GM23338 (cell line): ENCODE measurements at regions not wholly inside any gene's neighbourhood (a gene's known extent, or its start where the extent isn't known, plus 50 kb on each side); places are given as distances from the start of the nearest gene placed in this dataset.
"Not testable (repeated sequence)": the region's sequence is repeated elsewhere in the genome, so short reads cannot be mapped to it uniquely, and the experiment has no call there.

Source experiments
- ATAC-seq: fragments of 200-7000 bp; cut with Tn5 transposase; 3 replicates; pipeline ENCODE4 v1.9.1; 2020
- DNase-seq: peaks from one replicate; pipeline ENCODE4 v3.0.0-alpha.2; 2015; ENCODE audit warnings: low spot score
- H2AFZ ChIP-seq: fragments of 200-600 bp; sonication (generic); 2 replicates; pipeline ENCODE4 v1.8.0; 2016; ENCODE audit warnings: antibody characterized with exemption, mild to moderate bottlenecking, moderate library complexity
- H3F3A ChIP-seq: fragments of 200-600 bp; sonication (generic); replicated peaks from 2 replicates; pipeline ENCODE4 v1.8.0; 2017; ENCODE audit warnings: antibody characterized with exemption, mixed run types, low read depth
- H3K27ac ChIP-seq: fragments of 200-600 bp; sonication (generic); 2 replicates; pipeline ENCODE4 v1.6.1; 2016; ENCODE audit warnings: low read depth
- H3K27me3 ChIP-seq: fragments of 200-600 bp; sonication (generic); 2 replicates; pipeline ENCODE4 v1.8.0; 2016; ENCODE audit warnings: mild to moderate bottlenecking, mixed run types, moderate library complexity; ENCODE audit not compliant: insufficient read depth
- H3K36me3 ChIP-seq: fragments of 200-600 bp; sonication (generic); 2 replicates; pipeline ENCODE4 v1.8.0; 2016; ENCODE audit warnings: mild to moderate bottlenecking; ENCODE audit not compliant: insufficient read depth
- H3K4me1 ChIP-seq: fragments of 200-600 bp; sonication (generic); 2 replicates; pipeline ENCODE4 v1.8.0; 2016; ENCODE audit warnings: mild to moderate bottlenecking, moderate library complexity; ENCODE audit not compliant: insufficient read depth
- H3K4me2 ChIP-seq: fragments of 200-600 bp; sonication (generic); 2 replicates; pipeline ENCODE4 v1.7.1; 2017; ENCODE audit warnings: mixed run types
- H3K4me3 ChIP-seq: fragments of 200-600 bp; sonication (generic); 2 replicates; pipeline ENCODE4 v1.6.1; 2016; ENCODE audit warnings: mixed run types
- H3K79me2 ChIP-seq: fragments of 200-600 bp; sonication (generic); replicated peaks from 2 replicates; pipeline ENCODE4 v1.8.0; 2017; ENCODE audit warnings: mild to moderate bottlenecking; ENCODE audit not compliant: insufficient read depth
- H3K9me2 ChIP-seq: fragments of 200-600 bp; sonication (generic); 2 replicates; pipeline ENCODE4 v1.8.0; 2017; ENCODE audit not compliant: insufficient read depth
- H4K20me1 ChIP-seq: fragments of 200-600 bp; sonication (generic); replicated peaks from 2 replicates; pipeline ENCODE4 v1.8.0; 2017; ENCODE audit warnings: mild to moderate bottlenecking; ENCODE audit not compliant: insufficient read depth
- H3K27ac Mint-ChIP-seq: 2 replicates; pipeline ENCODE4 v1.8.0; 2020; ENCODE audit warnings: inconsistent platforms, mild to moderate bottlenecking, moderate library complexity, mixed read lengths
- H3K27me3 Mint-ChIP-seq: 3 replicates; pipeline ENCODE4 v1.8.0; 2022; ENCODE audit warnings: low read depth, mild to moderate bottlenecking, moderate library complexity, mixed read lengths, inconsistent platforms; ENCODE audit not compliant: insufficient read depth, poor library complexity
- H3K36me3 Mint-ChIP-seq: 3 replicates; pipeline ENCODE4 v1.8.0; 2021; ENCODE audit warnings: low read depth, mild to moderate bottlenecking, inconsistent platforms, moderate library complexity, mixed read lengths
- H3K4me1 Mint-ChIP-seq: 3 replicates; pipeline ENCODE4 v1.8.0; 2020; ENCODE audit warnings: mild to moderate bottlenecking, inconsistent platforms, mixed read lengths
- H3K4me3 Mint-ChIP-seq: 3 replicates; pipeline ENCODE4 v1.8.0; 2021; ENCODE audit warnings: moderate library complexity, mild to moderate bottlenecking, inconsistent platforms, mixed read lengths
- H3K9me3 Mint-ChIP-seq: 3 replicates; pipeline ENCODE4 v1.8.0; 2020; ENCODE audit warnings: moderate library complexity, mild to moderate bottlenecking, inconsistent platforms, mixed read lengths
- CREB1 ChIP-seq: fragments of 250-450 bp; sonication (Bioruptor Pico); IDR thresholded peaks from 2 replicates; pipeline ENCODE4 v1.5.0; 2020; ENCODE audit warnings: low read depth, mild to moderate bottlenecking, moderate library complexity
- EZH2 ChIP-seq: fragments of 200-600 bp; sonication (generic); IDR thresholded peaks from one replicate; pipeline ENCODE4 v1.8.0; 2017; ENCODE audit warnings: antibody characterized with exemption, mild to moderate bottlenecking, low read depth; ENCODE audit not compliant: unreplicated experiment
- EZH2phosphoT487 ChIP-seq: fragments of 200-600 bp; sonication (generic); IDR thresholded peaks from one replicate; pipeline ENCODE4 v1.8.1; 2018; ENCODE audit warnings: antibody characterized with exemption; ENCODE audit not compliant: unreplicated experiment
- NANOG ChIP-seq: IDR thresholded peaks from 2 replicates; pipeline ENCODE4 v1.6.1; 2016; ENCODE audit warnings: antibody characterized with exemption, borderline replicate concordance
- POLR2AphosphoS5 ChIP-seq: IDR thresholded peaks from 2 replicates; pipeline ENCODE4 v1.6.1; 2016; ENCODE audit warnings: antibody characterized with exemption, low read depth
- REST ChIP-seq: IDR thresholded peaks from one replicate; pipeline ENCODE4 v1.6.1; 2018; ENCODE audit warnings: antibody characterized with exemption; ENCODE audit not compliant: unreplicated experiment
- STAT1 ChIP-seq: IDR thresholded peaks from one replicate; pipeline ENCODE4 v1.6.1; 2016; ENCODE audit warnings: antibody characterized with exemption; ENCODE audit not compliant: unreplicated experiment
- ZNF114 ChIP-seq: fragments of 250-450 bp; sonication (Bioruptor Pico); IDR thresholded peaks from 2 replicates; pipeline ENCODE4 v1.5.0; 2020; ENCODE audit warnings: mild to moderate bottlenecking, moderate library complexity
- ZNF331 ChIP-seq: fragments of 250-450 bp; sonication (Bioruptor Pico); IDR thresholded peaks from 2 replicates; pipeline ENCODE4 v1.5.0; 2020; ENCODE audit warnings: low read depth, mild to moderate bottlenecking, moderate library complexity
- TF ChIP-seq, protein P1 (sequence below), 2 experiments: fragments of 200-600 bp in 1 of 2; sonication (generic) in 1 of 2; conservative IDR thresholded peaks; 2 replicates each; pipeline versions ENCODE4 v1.5.1 to v1.6.1; 2016 to 2017; ENCODE audit warnings: antibody characterized with exemption in 2 of 2, low read depth in 2 of 2, mild to moderate bottlenecking in 2 of 2, moderate library complexity in 1 of 2
- TF ChIP-seq, protein P2 (sequence below): fragments of 250-450 bp; sonication (Bioruptor Pico); IDR thresholded peaks from 2 replicates; pipeline ENCODE4 v1.5.0; 2020; ENCODE audit warnings: mild to moderate bottlenecking, moderate library complexity

- Histone ChIP-seq H3K4me1 (peaks cover 11% of the 10 kb centered on the region; the same call in 1 of the 2 replicates), H3K36me3 (0 out of 2 replicates have a peak, but pooled peaks cover 9% of the 10 kb centered on the region), H3K27me3 (no peaks in the 10 kb centered on the region), H3K4me3 (no peak overlapping the region), H3K4me2 (no peak overlapping the region), H3F3A (no peaks in the 10 kb centered on the region), H4K20me1 (no peaks in the 10 kb centered on the region), H2AFZ (no peak overlapping the region), H3K9me2 (no peaks in the 10 kb centered on the region), H3K27ac (no peak overlapping the region), H3K79me2 (no peaks in the 10 kb centered on the region)
- H3K4me3 Mint-ChIP-seq: no peak overlapping the region
- TF ChIP-seq REST: no peak
- no peak for TF ChIP-seq NANOG
- no peak for TF ChIP-seq CREB1
- no peak for TF ChIP-seq POLR2AphosphoS5
- no peak for TF ChIP-seq STAT1
- TF ChIP-seq, protein P1, sequence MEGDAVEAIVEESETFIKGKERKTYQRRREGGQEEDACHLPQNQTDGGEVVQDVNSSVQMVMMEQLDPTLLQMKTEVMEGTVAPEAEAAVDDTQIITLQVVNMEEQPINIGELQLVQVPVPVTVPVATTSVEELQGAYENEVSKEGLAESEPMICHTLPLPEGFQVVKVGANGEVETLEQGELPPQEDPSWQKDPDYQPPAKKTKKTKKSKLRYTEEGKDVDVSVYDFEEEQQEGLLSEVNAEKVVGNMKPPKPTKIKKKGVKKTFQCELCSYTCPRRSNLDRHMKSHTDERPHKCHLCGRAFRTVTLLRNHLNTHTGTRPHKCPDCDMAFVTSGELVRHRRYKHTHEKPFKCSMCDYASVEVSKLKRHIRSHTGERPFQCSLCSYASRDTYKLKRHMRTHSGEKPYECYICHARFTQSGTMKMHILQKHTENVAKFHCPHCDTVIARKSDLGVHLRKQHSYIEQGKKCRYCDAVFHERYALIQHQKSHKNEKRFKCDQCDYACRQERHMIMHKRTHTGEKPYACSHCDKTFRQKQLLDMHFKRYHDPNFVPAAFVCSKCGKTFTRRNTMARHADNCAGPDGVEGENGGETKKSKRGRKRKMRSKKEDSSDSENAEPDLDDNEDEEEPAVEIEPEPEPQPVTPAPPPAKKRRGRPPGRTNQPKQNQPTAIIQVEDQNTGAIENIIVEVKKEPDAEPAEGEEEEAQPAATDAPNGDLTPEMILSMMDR (conservative IDR thresholded peaks at IDR 0.05; ENCODE audit: low read depth in 2 of 2): no peak
- no peak for TF ChIP-seq ZNF114 (CRISPR knock-in tag)
- no peak for TF ChIP-seq EZH2
- TF ChIP-seq EZH2phosphoT487: no peak
- TF ChIP-seq ZNF331 (CRISPR knock-in tag): no peak
- TF ChIP-seq, protein P2, sequence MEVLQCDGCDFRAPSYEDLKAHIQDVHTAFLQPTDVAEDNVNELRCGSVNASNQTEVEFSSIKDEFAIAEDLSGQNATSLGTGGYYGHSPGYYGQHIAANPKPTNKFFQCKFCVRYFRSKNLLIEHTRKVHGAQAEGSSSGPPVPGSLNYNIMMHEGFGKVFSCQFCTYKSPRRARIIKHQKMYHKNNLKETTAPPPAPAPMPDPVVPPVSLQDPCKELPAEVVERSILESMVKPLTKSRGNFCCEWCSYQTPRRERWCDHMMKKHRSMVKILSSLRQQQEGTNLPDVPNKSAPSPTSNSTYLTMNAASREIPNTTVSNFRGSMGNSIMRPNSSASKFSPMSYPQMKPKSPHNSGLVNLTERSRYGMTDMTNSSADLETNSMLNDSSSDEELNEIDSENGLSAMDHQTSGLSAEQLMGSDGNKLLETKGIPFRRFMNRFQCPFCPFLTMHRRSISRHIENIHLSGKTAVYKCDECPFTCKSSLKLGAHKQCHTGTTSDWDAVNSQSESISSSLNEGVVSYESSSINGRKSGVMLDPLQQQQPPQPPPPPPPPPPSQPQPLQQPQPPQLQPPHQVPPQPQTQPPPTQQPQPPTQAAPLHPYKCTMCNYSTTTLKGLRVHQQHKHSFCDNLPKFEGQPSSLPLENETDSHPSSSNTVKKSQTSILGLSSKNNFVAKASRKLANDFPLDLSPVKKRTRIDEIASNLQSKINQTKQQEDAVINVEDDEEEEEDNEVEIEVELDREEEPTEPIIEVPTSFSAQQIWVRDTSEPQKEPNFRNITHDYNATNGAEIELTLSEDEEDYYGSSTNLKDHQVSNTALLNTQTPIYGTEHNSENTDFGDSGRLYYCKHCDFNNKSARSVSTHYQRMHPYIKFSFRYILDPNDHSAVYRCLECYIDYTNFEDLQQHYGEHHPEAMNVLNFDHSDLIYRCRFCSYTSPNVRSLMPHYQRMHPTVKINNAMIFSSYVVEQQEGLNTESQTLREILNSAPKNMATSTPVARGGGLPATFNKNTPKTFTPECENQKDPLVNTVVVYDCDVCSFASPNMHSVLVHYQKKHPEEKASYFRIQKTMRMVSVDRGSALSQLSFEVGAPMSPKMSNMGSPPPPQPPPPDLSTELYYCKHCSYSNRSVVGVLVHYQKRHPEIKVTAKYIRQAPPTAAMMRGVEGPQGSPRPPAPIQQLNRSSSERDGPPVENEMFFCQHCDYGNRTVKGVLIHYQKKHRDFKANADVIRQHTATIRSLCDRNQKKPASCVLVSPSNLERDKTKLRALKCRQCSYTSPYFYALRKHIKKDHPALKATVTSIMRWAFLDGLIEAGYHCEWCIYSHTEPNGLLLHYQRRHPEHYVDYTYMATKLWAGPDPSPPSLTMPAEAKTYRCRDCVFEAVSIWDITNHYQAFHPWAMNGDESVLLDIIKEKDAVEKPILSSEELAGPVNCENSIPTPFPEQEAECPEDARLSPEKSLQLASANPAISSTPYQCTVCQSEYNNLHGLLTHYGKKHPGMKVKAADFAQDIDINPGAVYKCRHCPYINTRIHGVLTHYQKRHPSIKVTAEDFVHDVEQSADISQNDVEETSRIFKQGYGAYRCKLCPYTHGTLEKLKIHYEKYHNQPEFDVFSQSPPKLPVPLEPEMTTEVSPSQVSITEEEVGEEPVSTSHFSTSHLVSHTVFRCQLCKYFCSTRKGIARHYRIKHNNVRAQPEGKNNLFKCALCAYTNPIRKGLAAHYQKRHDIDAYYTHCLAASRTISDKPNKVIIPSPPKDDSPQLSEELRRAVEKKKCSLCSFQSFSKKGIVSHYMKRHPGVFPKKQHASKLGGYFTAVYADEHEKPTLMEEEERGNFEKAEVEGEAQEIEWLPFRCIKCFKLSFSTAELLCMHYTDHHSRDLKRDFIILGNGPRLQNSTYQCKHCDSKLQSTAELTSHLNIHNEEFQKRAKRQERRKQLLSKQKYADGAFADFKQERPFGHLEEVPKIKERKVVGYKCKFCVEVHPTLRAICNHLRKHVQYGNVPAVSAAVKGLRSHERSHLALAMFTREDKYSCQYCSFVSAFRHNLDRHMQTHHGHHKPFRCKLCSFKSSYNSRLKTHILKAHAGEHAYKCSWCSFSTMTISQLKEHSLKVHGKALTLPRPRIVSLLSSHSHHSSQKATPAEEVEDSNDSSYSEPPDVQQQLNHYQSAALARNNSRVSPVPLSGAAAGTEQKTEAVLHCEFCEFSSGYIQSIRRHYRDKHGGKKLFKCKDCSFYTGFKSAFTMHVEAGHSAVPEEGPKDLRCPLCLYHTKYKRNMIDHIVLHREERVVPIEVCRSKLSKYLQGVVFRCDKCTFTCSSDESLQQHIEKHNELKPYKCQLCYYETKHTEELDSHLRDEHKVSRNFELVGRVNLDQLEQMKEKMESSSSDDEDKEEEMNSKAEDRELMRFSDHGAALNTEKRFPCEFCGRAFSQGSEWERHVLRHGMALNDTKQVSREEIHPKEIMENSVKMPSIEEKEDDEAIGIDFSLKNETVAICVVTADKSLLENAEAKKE (CRISPR knock-in tag): no peak
- H3K4me1 Mint-ChIP-seq: peaks cover 5% of the 10 kb centered on the region; the same call in 1 of the 3 replicates
- H3K27me3 Mint-ChIP-seq: peaks cover 1% of the 10 kb centered on the region
- ATAC-seq (no peak), DNase-seq (no peak)
- peaks cover 19% of the 10 kb centered on the region for H3K36me3 Mint-ChIP-seq
- H3K9me3 Mint-ChIP-seq: peaks cover 31% of the 10 kb centered on the region
- no peak overlapping the region for H3K27ac Mint-ChIP-seq
Observed at GRCh38 chr5:54383225-54383901, 72.1 kb upstream of the HSPB3 start.

DNA sequence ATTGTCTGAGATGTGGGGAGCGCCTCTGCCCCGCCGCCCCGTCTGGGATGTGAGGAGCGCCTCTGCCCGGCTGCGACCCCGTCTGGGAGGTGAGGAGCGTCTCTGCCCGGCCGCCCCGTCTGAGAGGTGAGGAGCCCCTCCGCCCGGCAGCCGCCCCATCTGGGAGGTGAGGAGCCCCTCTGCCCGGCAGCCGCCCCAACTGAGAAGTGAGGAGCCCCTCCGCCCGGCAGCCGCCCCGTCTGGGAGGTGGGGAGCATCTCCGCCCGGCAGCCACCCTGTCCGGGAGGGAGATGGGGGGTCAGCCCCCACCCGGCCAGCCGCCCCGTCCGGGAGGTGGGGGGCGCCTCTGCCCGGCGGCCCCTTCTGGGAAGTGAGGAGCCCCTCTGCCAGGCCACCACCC is 70.9 kb upstream of the ARL15 start:
- H3K4me1 Mint-ChIP-seq, H3K27ac Mint-ChIP-seq, H3F3A ChIP-seq, H3K9me2 ChIP-seq, H3K36me3 ChIP-seq, H3K79me2 ChIP-seq, ATAC-seq, H2AFZ ChIP-seq, H4K20me1 ChIP-seq, H3K27me3 ChIP-seq, H3K4me2 ChIP-seq, DNase-seq, H3K4me3 Mint-ChIP-seq, H3K27me3 Mint-ChIP-seq, H3K27ac ChIP-seq, H3K4me3 ChIP-seq: not testable (repeated sequence)
- H3K4me1 ChIP-seq: peaks cover 11% of the 10 kb centered on the region; the same call in 1 of the 2 replicates
- peaks cover 42% of the 10 kb centered on the region for H3K9me3 Mint-ChIP-seq
- peaks cover 19% of the 10 kb centered on the region for H3K36me3 Mint-ChIP-seq
